Ecto neural progenitor cell (in vitro differentiated cells): ENCODE measurements at regions not wholly inside any gene's neighbourhood (a gene's known extent, or its start where the extent isn't known, plus 50 kb on each side); places are given as distances from the start of the nearest gene placed in this dataset.
A peak's percentile ranks its signal among the peaks of the same experiment; 100 is the strongest.
"Not testable (repeated sequence)": the region's sequence is repeated elsewhere in the genome, so short reads cannot be mapped to it uniquely, and the experiment has no call there.

Source experiments
- DNase-seq: peaks from one replicate; pipeline ENCODE4 v3.0.0-alpha.2; 2018; ENCODE audit warnings: low spot score

DNA sequence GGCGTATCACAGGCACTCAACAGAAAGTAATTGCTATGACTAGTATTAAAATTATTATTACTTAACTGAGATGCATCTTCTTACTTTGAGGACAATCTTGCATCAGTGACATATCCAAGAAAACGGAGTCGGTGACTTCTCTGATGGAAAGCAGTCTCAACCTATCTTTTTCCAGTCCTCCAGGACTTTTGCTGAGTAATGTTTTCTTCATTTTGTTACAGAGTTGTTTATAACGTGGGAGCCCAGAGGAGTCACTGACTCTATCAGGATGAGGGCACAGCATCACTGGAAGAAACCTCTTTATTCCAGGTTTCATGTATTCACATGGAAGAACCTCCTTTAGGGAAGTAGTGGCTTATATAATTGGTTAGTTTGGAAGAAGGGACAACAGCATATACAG is 51.5 kb upstream of the MELK start:
- no peak for DNase-seq

DNA sequence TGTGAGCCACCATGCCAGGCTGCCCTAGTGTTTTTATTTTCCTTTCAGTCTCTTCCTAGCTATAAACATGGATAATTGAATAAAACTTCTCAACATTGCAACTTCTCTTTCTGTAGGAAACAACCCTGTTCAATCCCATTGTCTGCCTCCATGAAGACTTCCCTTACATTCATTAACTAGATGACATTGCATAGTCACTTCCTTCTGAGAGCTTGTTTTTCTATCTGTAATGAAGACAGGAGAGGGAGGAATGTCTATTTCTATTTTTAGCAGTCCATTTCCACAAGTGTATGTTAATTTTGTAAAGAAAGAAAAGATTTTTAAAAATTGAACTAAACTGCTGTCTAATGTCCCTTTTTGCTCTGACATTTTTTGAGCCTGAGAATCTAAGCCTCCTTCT is 55.6 kb upstream of the MELK start:
- DNase-seq = no peak

DNA sequence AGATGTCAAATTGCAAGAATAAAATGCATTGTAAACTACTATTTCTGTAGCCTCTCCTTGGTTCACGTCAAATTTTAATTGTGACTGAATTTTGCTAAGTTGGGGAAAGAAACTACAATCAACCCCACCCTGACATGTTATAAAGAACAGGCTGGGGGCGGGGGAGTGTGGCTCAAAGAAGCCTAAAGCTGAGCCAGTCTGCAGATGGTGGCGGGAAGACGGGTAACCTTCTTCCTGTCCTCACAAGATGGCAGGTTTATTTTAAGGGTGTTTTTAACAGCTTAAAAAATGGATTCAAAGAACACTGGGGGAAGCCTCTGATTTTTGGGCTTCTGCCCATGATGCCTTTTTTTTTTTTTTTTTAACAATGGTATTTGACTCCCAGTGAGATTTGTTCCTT is 68.5 kb upstream of the MELK start:
- no peak for DNase-seq

DNA sequence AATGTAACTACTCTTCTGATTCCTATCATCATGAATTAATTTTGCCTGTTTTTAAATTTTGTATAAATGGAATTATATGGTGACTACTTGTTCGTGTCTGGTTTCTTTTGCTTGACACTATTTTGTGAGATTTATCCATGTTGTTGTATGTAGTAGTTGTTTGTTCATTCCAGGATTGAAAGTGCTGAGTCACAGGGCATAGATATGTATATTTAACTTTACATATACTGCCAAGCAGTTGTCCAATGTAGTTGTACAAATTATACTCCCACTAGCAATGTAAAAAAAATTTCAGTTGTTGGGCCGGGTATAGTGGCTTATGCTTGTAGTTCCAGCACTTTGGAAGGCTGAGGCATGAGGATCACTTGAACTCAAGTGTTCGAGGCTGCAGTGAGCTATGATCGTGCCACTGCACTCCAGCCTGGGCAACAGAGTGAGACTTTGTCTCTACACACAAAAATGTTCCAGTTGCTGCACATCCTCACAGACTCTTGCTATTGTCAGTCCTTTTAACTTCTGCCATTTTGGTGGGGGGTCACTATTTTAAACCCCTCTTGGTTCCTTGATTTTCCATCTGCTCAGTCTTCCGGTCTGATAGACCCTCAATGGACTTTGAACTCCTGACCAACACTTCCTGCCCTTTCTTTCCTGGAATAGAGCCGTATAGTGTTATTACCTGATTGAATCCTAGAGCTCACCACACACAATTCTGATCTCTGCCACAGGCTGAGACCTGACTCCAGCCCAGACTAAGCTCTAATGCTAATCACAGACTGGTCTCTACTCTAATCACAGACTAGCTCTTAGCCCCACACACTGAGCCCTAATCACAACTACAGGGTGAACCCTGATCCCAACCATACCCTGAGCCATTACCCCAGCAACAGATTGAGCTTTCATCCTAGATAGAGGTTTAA is 69.3 kb upstream of the MELK start:
- DNase-seq = no peak

DNA sequence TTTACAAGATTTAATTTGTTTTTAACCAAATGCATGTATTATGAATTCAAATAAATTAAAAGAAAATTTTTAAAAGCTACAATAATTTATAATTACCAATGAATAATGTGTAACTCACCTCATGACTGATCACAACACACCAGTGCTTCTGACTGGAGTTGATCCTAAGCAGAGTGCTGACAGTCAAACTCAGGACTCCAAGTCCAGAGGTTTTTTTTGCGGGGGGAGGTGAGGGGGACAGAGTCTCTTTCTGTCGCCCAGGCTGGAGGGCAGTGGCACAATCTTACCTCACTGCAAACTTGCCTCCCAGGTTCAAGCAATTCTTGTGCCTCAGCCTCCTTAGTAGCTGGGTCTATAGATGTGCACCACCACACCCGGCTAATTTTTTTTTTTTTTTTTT is 71.0 kb upstream of the MELK start:
- DNase-seq = no peak

DNA sequence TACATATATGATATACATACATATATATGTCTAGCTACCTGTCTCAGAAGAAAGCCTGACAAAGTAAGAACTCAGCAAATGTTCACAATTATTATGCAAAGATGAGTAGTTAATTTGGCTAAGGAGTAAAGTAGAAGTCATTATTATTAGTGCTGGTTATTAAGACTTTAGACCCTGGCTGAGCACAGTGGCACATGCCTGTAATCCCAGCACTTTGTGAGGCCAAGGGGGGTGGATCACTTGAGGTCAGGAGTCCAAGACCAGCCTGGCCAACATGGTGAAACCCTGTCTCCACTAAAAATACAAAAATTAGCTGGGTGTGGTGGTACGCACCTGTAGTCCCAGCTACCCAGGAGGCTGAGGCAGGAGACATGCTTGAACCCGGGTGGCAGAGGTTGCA is 71.8 kb upstream of the MELK start:
- not testable (repeated sequence) for DNase-seq

DNA sequence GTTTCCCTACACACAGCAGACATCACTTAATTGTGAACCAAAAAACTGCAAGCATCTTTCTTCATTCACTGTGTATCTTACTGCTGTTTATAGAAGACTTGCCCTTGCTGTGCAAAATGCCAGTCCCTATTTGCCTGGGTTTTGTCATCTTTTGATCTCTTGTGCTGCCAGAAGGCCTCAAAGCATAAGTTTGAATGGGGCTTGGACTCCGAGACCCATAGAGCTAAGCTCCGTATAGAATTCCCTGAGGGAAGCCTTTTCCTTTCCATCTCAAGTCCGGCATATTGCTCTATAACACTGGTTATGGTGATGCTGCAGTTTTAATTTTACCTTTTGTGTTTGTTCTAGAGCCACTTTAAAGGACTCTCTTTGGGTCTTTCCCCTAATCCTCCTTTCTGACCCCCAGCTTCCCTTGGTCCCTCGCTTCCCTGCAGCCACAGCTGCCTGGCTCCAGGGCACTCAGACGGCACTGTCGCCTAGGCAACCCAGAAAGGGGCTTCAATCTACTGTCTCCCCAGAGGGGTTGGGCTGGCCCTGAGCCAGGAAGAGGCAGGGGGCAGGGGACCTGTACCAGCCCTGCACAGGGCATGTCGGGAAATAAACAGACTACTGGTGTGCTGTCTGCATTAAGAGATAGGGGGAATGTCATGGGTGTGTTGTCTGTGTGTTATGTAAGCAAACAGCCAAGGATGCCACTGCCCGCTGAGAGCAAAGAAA is 73.4 kb upstream of the MELK start:
- peak; percentile 78 for DNase-seq

DNA sequence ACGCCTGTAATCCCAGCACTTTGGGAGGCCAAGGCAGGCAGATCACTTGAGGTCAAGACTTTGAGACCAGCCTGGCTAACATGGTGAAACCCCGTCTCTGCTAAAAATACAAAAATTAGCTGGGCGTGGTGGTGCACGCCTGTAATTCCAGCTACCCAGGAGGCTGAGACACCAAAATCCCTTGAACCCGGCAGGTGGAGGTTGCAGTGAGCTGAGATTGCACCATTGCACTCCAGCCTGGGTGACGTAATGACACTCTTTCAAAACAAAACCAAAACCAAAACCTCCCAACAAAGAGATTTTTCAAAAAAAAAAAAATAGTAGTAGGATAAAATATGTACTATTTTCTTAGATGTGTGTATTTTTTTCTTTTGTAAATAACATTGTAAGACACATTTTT is 79.1 kb upstream of the MELK start:
- not testable (repeated sequence) for DNase-seq

DNA sequence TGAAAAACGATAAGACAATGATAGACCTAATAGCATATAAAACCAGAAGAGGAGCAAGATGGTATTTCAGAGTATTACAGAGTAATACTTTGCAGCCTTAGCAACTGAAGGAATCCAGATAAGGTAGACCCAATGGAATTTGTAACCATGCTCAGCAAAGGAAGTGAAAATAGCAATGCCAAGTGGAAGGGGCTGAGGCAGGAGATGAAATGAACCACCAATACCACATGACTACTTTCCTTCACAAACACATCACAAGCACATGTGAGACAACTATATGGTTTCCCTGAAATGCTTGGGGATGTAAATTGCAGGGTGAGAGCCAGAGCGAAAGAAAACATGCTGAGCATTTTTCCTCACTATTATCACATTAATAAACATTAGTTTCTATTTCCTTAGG is 79.8 kb upstream of the MELK start:
- DNase-seq = no peak

DNA sequence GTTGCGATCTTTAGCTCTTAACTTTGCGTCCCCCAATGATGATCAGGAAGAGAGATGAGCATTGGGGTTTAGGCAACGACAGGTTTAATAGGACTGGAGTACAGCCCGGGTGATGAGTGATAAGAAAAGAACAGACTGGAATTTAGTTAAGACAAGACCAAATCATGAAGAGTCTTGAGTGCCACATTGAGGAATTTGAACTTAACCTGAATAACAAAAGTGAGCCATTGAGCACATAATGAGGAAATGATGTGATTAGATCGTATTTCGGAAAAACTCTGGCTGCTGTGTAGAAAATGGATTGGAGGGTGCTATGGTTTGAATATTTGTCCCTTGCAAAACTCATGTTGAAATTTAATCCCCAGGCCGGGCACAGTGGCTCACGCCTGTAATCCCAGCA is 83.2 kb upstream of the MELK start:
- DNase-seq = no peak

DNA sequence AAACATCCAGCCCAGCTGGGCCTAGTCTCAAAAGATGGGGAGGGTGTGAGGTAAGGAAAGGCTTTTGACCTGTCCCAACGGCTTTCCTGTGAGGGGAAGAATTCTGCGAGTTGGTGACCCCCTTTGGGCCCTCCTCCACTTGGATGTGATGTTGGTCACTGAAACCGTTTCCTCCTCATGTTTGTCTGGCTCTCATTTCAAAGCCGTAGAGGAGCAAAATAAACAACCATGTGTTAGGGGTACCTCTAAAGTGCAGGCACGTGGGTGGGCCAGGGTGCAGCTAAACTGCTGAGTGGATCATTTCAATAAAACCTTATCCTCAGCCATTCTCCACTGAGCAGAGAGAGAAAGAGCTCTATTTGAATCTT is 84.3 kb upstream of the MELK start:
- no peak for DNase-seq

DNA sequence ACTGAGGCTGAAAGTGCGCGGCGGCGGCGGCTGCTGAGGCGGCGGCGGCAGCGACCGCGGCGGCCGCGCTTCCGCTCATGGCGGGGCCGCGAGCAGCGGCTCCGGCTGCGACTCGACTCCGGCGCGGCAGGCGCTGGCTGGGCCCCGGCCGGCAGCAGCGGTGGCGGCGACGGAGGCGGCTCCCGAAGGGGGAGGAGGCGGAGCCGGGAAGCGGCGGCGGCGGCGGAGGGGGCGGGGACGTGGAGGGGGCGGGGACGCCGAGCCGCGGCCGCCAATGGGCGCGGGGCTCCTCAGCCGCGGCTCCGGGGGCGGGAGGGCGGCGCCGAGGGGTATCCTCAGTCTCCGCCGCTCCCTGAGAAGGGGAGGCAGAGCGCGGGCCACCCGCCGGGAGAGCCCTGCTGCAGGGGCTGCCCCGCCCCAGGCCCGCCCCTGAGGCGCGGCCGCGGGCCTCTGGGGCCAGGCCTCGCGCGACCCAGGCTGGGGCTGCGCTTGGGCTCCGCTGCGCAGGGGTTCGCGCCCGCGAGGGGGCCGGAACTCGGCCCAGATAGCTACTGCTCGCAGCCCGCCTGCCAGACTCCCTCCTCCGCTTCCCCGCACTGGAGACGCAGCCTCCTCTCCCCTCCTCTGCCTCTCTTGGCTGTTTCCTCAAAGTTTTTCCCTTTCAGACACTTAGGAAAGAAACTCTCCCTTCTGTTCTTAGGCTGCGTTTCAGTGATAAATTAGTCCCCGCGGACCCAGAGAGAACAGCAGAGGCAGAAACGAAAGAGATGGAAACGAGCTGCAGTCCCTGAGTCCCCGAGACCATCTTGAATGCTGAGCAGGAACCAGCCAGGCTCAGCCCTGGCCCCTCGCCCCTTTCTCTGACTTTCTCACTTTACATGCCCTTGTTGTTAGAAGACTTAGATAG is 85.0 kb upstream of the MELK start:
- DNase-seq = peak; percentile 93

DNA sequence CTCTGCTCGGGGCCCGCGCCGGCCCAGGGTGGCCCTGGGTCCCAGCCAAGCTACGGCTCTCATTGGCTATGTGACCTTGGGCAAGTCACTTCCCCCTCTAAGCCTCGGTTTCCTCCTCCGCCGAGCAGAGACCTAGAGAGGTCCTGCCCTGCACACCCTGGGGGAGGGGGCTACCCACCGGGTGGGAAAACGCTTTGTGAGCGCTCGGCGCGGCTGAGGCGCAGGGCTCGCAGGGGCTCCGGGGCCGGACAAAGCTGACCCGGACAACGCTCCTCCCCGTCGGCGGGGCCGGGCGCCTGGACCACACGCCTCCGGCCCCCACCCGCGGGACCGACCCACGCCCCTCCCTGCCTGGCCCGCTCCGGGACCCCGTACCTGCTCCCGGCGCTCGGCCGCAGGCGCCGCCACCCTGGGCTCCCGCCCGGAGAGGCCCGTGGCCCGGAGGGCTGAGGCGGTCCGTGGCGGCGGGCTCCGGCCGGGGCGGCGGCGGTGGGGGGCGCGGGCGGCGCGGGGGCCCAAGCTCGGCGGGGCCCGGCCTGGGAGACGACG is 85.7 kb upstream of the MELK start:
- DNase-seq = no peak

DNA sequence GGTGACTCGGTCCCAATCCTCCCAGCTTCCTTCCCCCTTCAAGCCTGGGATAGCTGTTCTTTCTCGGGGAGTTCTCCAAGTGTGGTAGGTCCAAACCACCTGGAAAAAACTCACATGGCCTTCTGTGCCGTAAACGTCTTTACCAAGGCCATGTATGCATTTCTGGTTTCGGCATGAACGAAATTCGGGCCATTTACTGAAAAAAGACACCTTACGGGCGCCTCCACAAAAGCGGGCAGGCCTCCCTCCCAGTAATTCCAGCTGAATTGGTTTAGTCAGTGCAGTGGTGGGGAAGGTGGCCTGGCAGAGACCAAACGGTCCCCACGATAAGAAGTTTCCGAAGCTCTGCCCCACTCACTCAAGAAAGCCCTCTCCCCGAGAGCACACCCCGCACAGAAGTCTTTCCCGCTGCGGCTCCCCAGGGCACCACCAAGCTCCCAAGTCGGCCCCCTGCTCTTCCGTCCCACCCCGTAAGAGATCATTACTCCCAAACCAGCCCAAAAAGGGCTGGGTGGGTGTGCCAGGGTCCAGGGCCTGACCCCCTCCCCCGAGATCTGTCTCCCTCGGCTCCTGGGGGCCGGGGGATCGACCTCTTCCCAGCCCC is 86.3 kb upstream of the MELK start:
- peak; percentile 57 for DNase-seq

DNA sequence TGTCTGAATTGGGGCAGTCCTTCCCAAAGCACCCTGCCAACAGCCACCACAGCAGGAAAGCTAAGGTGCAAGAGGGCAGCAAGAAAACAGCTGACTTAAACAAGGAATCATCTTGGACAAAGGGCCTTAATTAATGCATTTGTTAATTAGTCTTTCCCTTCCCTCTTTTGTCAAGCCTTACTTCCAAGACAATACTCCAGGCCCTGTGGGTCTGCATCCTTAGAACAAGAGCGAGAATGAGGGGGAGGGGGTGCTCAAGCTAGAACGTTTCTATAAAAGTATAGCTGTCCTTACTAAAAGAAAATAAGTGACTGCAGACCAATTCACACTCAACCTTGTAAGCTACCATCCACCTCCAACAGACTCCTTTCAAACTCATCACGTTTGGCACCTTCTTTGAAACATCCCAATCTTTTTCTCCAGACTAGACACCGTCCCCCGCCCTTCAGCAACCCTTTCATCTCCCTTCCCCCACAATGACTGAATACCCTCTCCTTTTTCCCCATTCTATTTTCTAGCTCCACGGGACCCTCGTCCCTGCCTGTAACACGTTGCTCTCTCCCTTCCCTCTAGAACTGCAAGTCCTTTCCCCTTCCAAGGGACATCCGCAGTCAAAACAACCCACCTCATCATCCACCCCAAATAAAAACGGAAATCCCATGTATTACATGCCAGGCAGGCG is 85.7 kb upstream of the RNF38 start:
- no peak for DNase-seq

DNA sequence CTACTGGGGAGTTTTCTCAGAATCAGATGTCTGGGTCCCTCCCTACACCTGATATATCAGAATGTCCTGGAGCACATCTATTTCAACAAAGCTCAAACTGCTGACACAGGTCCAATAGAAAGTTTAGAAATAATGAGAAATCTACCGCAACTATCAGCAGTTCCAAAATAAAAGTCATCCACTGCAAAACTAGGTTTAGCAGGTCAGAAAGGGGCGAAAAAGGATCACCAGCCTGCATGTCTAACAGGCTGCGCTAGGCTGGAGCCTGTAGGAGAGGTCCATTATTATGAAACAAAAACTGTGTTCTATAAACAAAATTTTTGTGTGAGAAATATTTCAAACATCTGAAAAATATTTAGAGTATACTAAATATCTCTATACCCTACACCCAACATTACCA is 84.1 kb upstream of the RNF38 start:
- no peak for DNase-seq

DNA sequence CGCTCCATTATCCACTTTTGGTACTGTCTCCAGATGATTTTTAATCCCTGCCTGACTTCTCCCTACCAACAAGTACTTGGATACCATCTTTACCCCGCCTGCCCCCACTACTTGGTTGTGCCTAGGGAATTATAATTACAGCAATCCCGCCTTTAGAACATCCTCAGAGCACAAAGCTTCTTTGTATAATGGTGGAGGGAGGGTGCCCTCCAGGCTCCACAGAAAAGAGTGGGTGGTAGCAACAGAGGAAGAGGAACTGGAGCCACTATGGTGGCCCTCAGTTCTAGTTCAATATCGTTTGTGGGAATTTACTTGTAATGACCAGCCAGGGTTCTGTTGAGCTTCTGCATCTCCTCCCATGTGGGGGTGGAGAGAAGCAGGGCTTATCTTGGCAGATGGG is 79.0 kb upstream of the RNF38 start:
- DNase-seq = no peak

DNA sequence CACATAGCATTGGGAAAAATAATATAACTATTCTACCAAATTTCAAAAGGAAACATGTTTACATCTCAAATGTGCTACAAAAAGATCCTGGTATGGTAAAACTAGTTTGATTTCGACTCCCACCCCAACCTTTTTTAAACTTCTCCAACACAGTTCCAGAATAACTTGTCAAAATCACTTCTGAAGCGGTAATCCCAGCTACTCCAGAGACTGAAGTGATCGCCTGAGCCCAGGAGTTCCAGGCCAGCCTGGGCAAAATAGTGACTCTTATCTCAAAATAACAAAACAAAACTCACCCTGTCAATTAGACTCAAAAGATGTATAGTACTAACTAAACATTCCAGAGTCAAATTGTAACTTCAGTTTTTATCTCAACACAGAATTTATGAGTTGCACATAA is 71.3 kb upstream of the RNF38 start:
- DNase-seq = no peak

DNA sequence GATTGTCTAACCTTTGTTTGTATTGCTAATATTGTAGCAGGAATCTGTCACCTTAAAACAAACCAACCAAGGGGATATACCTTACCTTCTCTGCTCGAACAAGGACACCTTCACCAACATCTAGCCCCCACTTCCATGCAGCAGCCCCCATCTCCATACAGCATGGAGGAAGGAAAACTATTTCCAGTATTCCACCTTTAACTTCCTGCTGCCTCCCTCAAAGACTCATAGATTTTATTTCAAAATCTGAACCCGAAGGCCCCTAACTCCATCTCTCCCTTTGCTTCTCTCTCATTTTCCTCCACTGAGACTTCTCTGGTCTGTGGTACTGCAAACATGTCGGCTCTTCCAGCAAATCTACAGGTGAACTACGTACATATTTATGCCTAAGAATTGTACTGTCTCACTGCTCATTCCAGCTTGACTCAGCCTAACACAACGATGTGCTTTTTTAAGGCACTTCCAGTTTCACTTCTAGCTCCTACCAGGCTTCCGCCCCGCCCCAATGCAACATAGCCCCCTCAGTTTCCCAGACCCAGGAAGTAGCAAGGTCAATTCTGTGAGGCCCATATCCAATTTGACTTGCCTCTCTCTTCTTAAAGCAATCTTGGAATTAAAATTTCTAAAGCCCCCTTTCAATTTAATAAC is 70.7 kb upstream of the RNF38 start:
- DNase-seq = no peak

DNA sequence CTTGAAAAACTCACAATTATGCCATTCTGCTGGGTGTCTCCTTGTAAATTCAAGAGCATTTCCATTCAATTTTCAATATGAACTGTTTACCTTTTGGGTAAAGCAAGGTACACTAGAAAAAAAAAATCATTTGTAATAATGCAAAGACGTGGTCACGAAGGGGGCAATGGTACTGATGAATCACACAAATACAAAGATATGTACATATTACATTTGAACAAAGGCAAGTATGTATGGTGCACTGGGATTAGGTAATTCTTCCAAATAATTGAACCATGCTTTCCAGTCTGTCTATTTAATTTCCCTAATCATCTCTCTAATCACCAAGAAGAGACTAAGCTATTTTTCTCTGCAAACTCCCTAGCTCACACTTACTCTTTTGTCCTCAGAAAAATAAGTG is 63.4 kb upstream of the RNF38 start:
- DNase-seq = no peak

DNA sequence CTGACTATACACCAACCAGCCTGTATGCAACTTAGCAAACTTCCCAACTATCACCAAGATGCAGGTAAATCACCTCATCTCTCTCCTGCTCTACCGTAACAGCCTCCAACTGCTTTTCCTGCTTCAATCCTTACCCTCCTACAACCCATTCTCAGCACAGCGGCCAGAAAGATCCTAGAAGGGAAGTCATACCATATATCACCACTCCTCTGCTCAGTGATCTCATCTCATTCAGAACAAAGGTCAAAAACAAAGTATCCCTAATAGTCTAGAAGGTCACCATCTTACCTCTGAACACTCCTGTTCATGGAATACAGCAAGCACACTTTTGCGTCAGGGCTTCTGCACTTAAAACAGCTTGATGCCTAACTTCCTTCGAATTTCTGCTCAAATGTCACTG is 62.2 kb upstream of the RNF38 start:
- DNase-seq = no peak
